H9 (cell line): ENCODE measurements at regions not wholly inside any gene's neighbourhood (a gene's known extent, or its start where the extent isn't known, plus 50 kb on each side); places are given as distances from the start of the nearest gene placed in this dataset.
A peak's percentile ranks its signal among the peaks of the same experiment; 100 is the strongest.

Source experiments
- DNase-seq: peaks from one replicate; pipeline ENCODE4 v3.0.0-alpha.2; 2017
- H2AFZ ChIP-seq: one replicate; pipeline ENCODE4 v1.6.1; 2013; ENCODE audit warnings: mild to moderate bottlenecking, low read length, control low read depth, moderate library complexity
- H2AK5ac ChIP-seq: 2 replicates; pipeline ENCODE4 v1.6.1; 2013; ENCODE audit warnings: low read length, control low read depth, mixed read lengths; ENCODE audit not compliant: insufficient read length
- H2BK120ac ChIP-seq: one replicate; pipeline ENCODE4 v1.6.1; 2013; ENCODE audit warnings: low read depth, mild to moderate bottlenecking, low read length, control low read depth, inconsistent platforms; ENCODE audit not compliant: poor library complexity, severe bottlenecking
- H2BK12ac ChIP-seq: 2 replicates; pipeline ENCODE4 v1.6.1; 2013; ENCODE audit warnings: low read length, control low read depth, mixed read lengths, low read depth; ENCODE audit not compliant: insufficient read length
- H2BK15ac ChIP-seq: 2 replicates; pipeline ENCODE4 v1.6.1; 2013; ENCODE audit warnings: low read depth, low read length, control low read depth
- H2BK20ac ChIP-seq: one replicate; pipeline ENCODE4 v1.6.1; 2013; ENCODE audit warnings: low read depth, mild to moderate bottlenecking, low read length, control low read depth, inconsistent platforms; ENCODE audit not compliant: poor library complexity, severe bottlenecking
- H2BK5ac ChIP-seq: 2 replicates; pipeline ENCODE4 v1.6.1; 2013; ENCODE audit warnings: low read length, control low read depth, mixed read lengths; ENCODE audit not compliant: insufficient read length
- H3K14ac ChIP-seq: 2 replicates; pipeline ENCODE4 v1.6.1; 2013; ENCODE audit warnings: low read length, control low read depth; ENCODE audit not compliant: insufficient read depth
- H3K18ac ChIP-seq: 2 replicates; pipeline ENCODE4 v1.6.1; 2013; ENCODE audit warnings: low read depth, mild to moderate bottlenecking, mixed read lengths, low read length, control low read depth; ENCODE audit not compliant: insufficient read length
- H3K23ac ChIP-seq: 2 replicates; pipeline ENCODE4 v1.6.1; 2013; ENCODE audit warnings: low read length, control low read depth, mixed read lengths, low read depth; ENCODE audit not compliant: insufficient read length
- H3K23me2 ChIP-seq: 2 replicates; pipeline ENCODE4 v1.6.1; 2013; ENCODE audit warnings: low read depth, mild to moderate bottlenecking, mixed read lengths, low read length, control low read depth; ENCODE audit not compliant: insufficient read length, poor library complexity, severe bottlenecking
- H3K27ac ChIP-seq: 2 replicates; pipeline ENCODE4 v1.5.1; 2013; ENCODE audit warnings: low read length, control low read depth, mixed read lengths, low read depth; ENCODE audit not compliant: insufficient read length
- H3K27me3 ChIP-seq: 2 replicates; pipeline ENCODE4 v1.6.1; 2013; ENCODE audit warnings: low read length, control low read depth, inconsistent platforms; ENCODE audit not compliant: insufficient read depth
- H3K4ac ChIP-seq: 2 replicates; pipeline ENCODE4 v1.6.1; 2013; ENCODE audit warnings: low read depth, mild to moderate bottlenecking, control low read depth, inconsistent platforms, low read length, moderate library complexity
- H3K4me1 ChIP-seq: 2 replicates; pipeline ENCODE4 v1.6.1; 2013; ENCODE audit warnings: low read length, control low read depth, inconsistent platforms; ENCODE audit not compliant: insufficient read depth
- H3K4me2 ChIP-seq: 2 replicates; pipeline ENCODE4 v1.6.1; 2013; ENCODE audit warnings: low read length, control low read depth, mixed read lengths; ENCODE audit not compliant: insufficient read length, insufficient read depth
- H3K56ac ChIP-seq: 2 replicates; pipeline ENCODE4 v1.6.1; 2013; ENCODE audit warnings: low read depth, mild to moderate bottlenecking, mixed read lengths, low read length, control low read depth; ENCODE audit not compliant: insufficient read length
- H3K79me1 ChIP-seq: 2 replicates; pipeline ENCODE4 v1.6.1; 2013; ENCODE audit warnings: low read depth, mild to moderate bottlenecking, moderate library complexity, low read length, control low read depth, inconsistent platforms; ENCODE audit not compliant: insufficient read depth, poor library complexity, severe bottlenecking
- H3K79me2 ChIP-seq: 2 replicates; pipeline ENCODE4 v1.6.1; 2013; ENCODE audit warnings: low read length, control low read depth, inconsistent platforms; ENCODE audit not compliant: insufficient read depth
- H3K9ac ChIP-seq: 2 replicates; pipeline ENCODE4 v1.6.1; 2013; ENCODE audit warnings: low read length, control low read depth, mixed read lengths; ENCODE audit not compliant: insufficient read length; ENCODE audit errors: extremely low read depth
- H3K9me3 ChIP-seq: one replicate; pipeline ENCODE4 v1.6.1; 2013; ENCODE audit warnings: low read depth, low read length, inconsistent platforms; ENCODE audit not compliant: control insufficient read depth
- H3T11ph ChIP-seq: one replicate; pipeline ENCODE4 v1.6.1; 2013; ENCODE audit warnings: mild to moderate bottlenecking, low read length, control low read depth, inconsistent platforms
- H4K20me1 ChIP-seq: one replicate; pipeline ENCODE4 v1.6.1; 2013; ENCODE audit not compliant: control insufficient read depth, insufficient read length, insufficient read depth
- H4K5ac ChIP-seq: 2 replicates; pipeline ENCODE4 v1.6.1; 2013; ENCODE audit warnings: low read depth, mild to moderate bottlenecking, mixed read lengths, low read length, control low read depth; ENCODE audit not compliant: insufficient read length
- H4K8ac ChIP-seq: replicated peaks from 2 replicates; pipeline ENCODE4 v1.6.1; 2013; ENCODE audit warnings: low read length, control low read depth, mixed read lengths, low read depth; ENCODE audit not compliant: insufficient read length
- H4K91ac ChIP-seq: 2 replicates; pipeline ENCODE4 v1.6.1; 2013; ENCODE audit warnings: low read depth, mild to moderate bottlenecking, moderate library complexity, mixed read lengths, low read length, control low read depth; ENCODE audit not compliant: insufficient read length
- H3K27ac Mint-ChIP-seq, 3 experiments: 2 replicates in 2 of 3; 3 replicates in 1 of 3; pipeline ENCODE4 v1.8.0; 2020 to 2021; ENCODE audit warnings: mixed read lengths in 3 of 3, mild to moderate bottlenecking in 1 of 3, moderate library complexity in 1 of 3
- H3K27me3 Mint-ChIP-seq: 2 replicates; pipeline ENCODE4 v1.8.0; 2021; ENCODE audit warnings: low read depth, mild to moderate bottlenecking, moderate library complexity, mixed read lengths
- H3K36me3 Mint-ChIP-seq, 3 experiments: 2 replicates in 2 of 3; 3 replicates in 1 of 3; pipeline ENCODE4 v1.8.0; 2020 to 2021; ENCODE audit warnings: low read depth in 3 of 3, mixed read lengths in 3 of 3; ENCODE audit not compliant: insufficient read depth in 1 of 3
- H3K4me1 Mint-ChIP-seq, 2 experiments: 2 replicates each; pipeline ENCODE4 v1.8.0; 2020; ENCODE audit warnings: mixed read lengths in 2 of 2
- H3K4me3 Mint-ChIP-seq, 2 experiments: 2 replicates in 1 of 2; 3 replicates in 1 of 2; pipeline ENCODE4 v1.8.0; 2020 to 2021; ENCODE audit warnings: mild to moderate bottlenecking in 2 of 2, mixed read lengths in 2 of 2, moderate library complexity in 1 of 2
- H3K9me3 Mint-ChIP-seq, 2 experiments: 2 replicates in 1 of 2; 3 replicates in 1 of 2; pipeline ENCODE4 v1.8.0; 2020; ENCODE audit warnings: mild to moderate bottlenecking in 2 of 2, mixed read lengths in 2 of 2, moderate library complexity in 1 of 2
- CTCF ChIP-seq: fragments of 200-600 bp; sonication (generic); conservative IDR thresholded peaks from 3 replicates; pipeline ENCODE4 v1.8.0; 2021; ENCODE audit warnings: antibody characterized with exemption, mild to moderate bottlenecking
- WGBS: extraction: QIAGEN DNeasy Blood & Tissue Kit; methylation state at CpG from one replicate; pipeline ENCODE4 v1.1.7; 2013; ENCODE audit warnings: missing lambda C conversion rate, low lambda C conversion rate, mixed read lengths; ENCODE audit not compliant: insufficient read length; ENCODE audit errors: extremely low coverage; 5-methylcytosine and 5-hydroxymethylcytosine counted together

GRCh38 chr18:77766421-77766820, 516.8 kb downstream of the GALR1 start:
- Histone ChIP-seq H3K9me3 (no peaks in the 10 kb centered on the region), H3K4me2 (no peak overlapping the region), H4K20me1 (no peaks in the 10 kb centered on the region), H3K79me1 (no peaks in the 10 kb centered on the region), H3K56ac (no peak overlapping the region), H3K9ac (no peak overlapping the region), H2BK15ac (no peak overlapping the region), H3K4ac (no peak overlapping the region), H4K91ac (no peak overlapping the region), H3K18ac (no peak overlapping the region), H3K23ac (no peak overlapping the region), H3K27me3 (no peaks in the 10 kb centered on the region), H4K8ac (no peak overlapping the region), H2BK20ac (no peak overlapping the region), H3K23me2 (no peaks in the 10 kb centered on the region), H3K14ac (no peak overlapping the region), H3T11ph (no peak overlapping the region), H3K27ac (no peak overlapping the region), H2AK5ac (no peak overlapping the region), H3K4me1 (peaks cover 9% of the 10 kb centered on the region; the same call in 1 of the 2 replicates), H4K5ac (no peak overlapping the region), H3K79me2 (no peaks in the 10 kb centered on the region), H2BK12ac (no peak overlapping the region), H2BK120ac (no peak overlapping the region), H2BK5ac (no peak overlapping the region), H2AFZ (no peak overlapping the region)
- H3K36me3 Mint-ChIP-seq, result peaks cover 2 to 3% (median 2%) of the 10 kb centered on the region in 3 experiments
- peaks cover 26 to 29% of the 10 kb centered on the region in 2 experiments for H3K4me1 Mint-ChIP-seq
- H3K27me3 Mint-ChIP-seq, result no peaks in the 10 kb centered on the region
- DNase-seq, result no peak
- no CpG with 5 or more reads among the region's 9 CpGs for WGBS
- peak overlapping the region in 1 of 3 experiments; percentile 42; a peak in 1 of 7 replicates for H3K27ac Mint-ChIP-seq
- H3K9me3 Mint-ChIP-seq, result peaks cover 2% of the 10 kb centered on the region in 2 experiments
- no peak for TF ChIP-seq CTCF
- H3K4me3 Mint-ChIP-seq, result no peak overlapping the region
